ENCODE measurements at regions not wholly inside any gene's neighbourhood (a gene's known extent, or its start where the extent isn't known, plus 50 kb on each side); places are given as distances from the start of the nearest gene placed in this dataset.

DNA sequence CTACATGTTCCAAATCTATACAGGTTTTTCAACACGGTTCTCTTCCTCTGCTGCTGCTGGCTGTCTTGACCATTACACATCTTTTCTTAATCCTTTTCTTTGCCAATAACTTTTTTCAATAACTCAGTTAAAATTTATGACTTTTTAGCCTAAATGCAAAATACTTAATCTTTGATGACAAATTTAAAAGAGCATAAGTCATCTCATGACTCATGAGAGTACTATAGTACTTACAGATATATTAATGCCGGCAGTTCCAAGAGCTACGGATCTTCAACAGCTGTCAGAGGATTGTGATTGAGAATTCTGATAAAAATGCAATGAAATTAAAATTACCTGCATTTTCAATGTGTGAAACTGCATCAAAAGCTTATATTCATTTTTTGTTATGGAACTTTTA, 105.5 kb downstream of the KPNA2 start:
- TF ChIP-seq, protein P1, sequence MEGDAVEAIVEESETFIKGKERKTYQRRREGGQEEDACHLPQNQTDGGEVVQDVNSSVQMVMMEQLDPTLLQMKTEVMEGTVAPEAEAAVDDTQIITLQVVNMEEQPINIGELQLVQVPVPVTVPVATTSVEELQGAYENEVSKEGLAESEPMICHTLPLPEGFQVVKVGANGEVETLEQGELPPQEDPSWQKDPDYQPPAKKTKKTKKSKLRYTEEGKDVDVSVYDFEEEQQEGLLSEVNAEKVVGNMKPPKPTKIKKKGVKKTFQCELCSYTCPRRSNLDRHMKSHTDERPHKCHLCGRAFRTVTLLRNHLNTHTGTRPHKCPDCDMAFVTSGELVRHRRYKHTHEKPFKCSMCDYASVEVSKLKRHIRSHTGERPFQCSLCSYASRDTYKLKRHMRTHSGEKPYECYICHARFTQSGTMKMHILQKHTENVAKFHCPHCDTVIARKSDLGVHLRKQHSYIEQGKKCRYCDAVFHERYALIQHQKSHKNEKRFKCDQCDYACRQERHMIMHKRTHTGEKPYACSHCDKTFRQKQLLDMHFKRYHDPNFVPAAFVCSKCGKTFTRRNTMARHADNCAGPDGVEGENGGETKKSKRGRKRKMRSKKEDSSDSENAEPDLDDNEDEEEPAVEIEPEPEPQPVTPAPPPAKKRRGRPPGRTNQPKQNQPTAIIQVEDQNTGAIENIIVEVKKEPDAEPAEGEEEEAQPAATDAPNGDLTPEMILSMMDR (IDR thresholded peaks at IDR 0.05) = no peak
- TF ChIP-seq POLR2AphosphoS5 (IDR thresholded peaks at IDR 0.05) (no peak), POLR2A (IDR thresholded peaks at IDR 0.05) (no peak), EP300 (IDR thresholded peaks at IDR 0.05) (no peak)
